ENCODE measurements at regions not wholly inside any gene's neighbourhood (a gene's known extent, or its start where the extent isn't known, plus 50 kb on each side); places are given as distances from the start of the nearest gene placed in this dataset.

GRCh38 chr22:27627901-27628300 is 173.7 kb downstream of the MN1 start:
- H3K27me3 ChIP-seq (ENCODE audit: insufficient read depth, low read length): no peaks in the 10 kb centered on the region
- WGBS (ENCODE audit: extremely low coverage, insufficient read length, low lambda C conversion rate): no CpG with 5 or more reads among the region's 6 CpGs
- Mint-ChIP-seq H3K4me1 (peaks cover 18 to 38% of the 10 kb centered on the region in 2 experiments), H3K4me3 (no peak overlapping the region), H3K36me3 (ENCODE audit: insufficient read depth in 1 of 3, low read depth in 3 of 3) (peaks cover 0 to 13% (median 0%) of the 10 kb centered on the region in 3 experiments; a peak in 3 of 7 replicates), H3K27me3 (ENCODE audit: low read depth) (peaks cover 2% of the 10 kb centered on the region; the same call in 1 of the 2 replicates), H3K9me3 (peaks cover 13 to 16% of the 10 kb centered on the region in 2 experiments), H3K27ac (no peak overlapping the region)
- no peak overlapping the region for H4K91ac ChIP-seq (ENCODE audit: insufficient read length, low read depth, low read length)
- no peak overlapping the region for H3K23ac ChIP-seq (ENCODE audit: insufficient read length, low read depth, low read length)
- H4K8ac ChIP-seq (replicated peaks; ENCODE audit: insufficient read length, low read depth, low read length): no peak overlapping the region
- H4K5ac ChIP-seq (ENCODE audit: insufficient read length, low read depth, low read length): no peak overlapping the region
- H3K27ac ChIP-seq (ENCODE audit: insufficient read length, low read depth, low read length): no peak overlapping the region
- DNase-seq: no peak
- no peak overlapping the region for H3K4ac ChIP-seq (ENCODE audit: low read depth, low read length)
- no peak overlapping the region for H2BK15ac ChIP-seq (ENCODE audit: low read depth, low read length)
- H3K18ac ChIP-seq (ENCODE audit: insufficient read length, low read depth, low read length): no peak overlapping the region
- no peak overlapping the region for H3K9ac ChIP-seq (ENCODE audit: extremely low read depth, insufficient read length, low read length)
- H2AFZ ChIP-seq (ENCODE audit: low read length): no peak overlapping the region
- no peak overlapping the region for H3K56ac ChIP-seq (ENCODE audit: insufficient read length, low read depth, low read length)
- H3K79me1 ChIP-seq (ENCODE audit: insufficient read depth, low read depth, low read length, poor library complexity, severe bottlenecking): no peaks in the 10 kb centered on the region
- H3K4me2 ChIP-seq (ENCODE audit: insufficient read depth, insufficient read length, low read length): no peak overlapping the region
- no peaks in the 10 kb centered on the region for H4K20me1 ChIP-seq (ENCODE audit: control insufficient read depth, insufficient read depth, insufficient read length)
- no peaks in the 10 kb centered on the region for H3K23me2 ChIP-seq (ENCODE audit: insufficient read length, low read depth, low read length, poor library complexity, severe bottlenecking)
- H2AK5ac ChIP-seq (ENCODE audit: insufficient read length, low read length): no peak overlapping the region
- H3K14ac ChIP-seq (ENCODE audit: insufficient read depth, low read length): no peak overlapping the region
- no peak for TF ChIP-seq CTCF (conservative IDR thresholded peaks at IDR 0.05)
- H3T11ph ChIP-seq (ENCODE audit: low read length): no peak overlapping the region
- no peak overlapping the region for H2BK12ac ChIP-seq (ENCODE audit: insufficient read length, low read depth, low read length)
- H3K4me1 ChIP-seq (ENCODE audit: insufficient read depth, low read length): peaks cover 6% of the 10 kb centered on the region; the same call in 1 of the 2 replicates
- H2BK20ac ChIP-seq (ENCODE audit: low read depth, low read length, poor library complexity, severe bottlenecking): no peak overlapping the region
- H2BK5ac ChIP-seq (ENCODE audit: insufficient read length, low read length): no peak overlapping the region
- H3K79me2 ChIP-seq (ENCODE audit: insufficient read depth, low read length): no peaks in the 10 kb centered on the region
- H2BK120ac ChIP-seq (ENCODE audit: low read depth, low read length, poor library complexity, severe bottlenecking): no peak overlapping the region
- no peaks in the 10 kb centered on the region for H3K9me3 ChIP-seq (ENCODE audit: control insufficient read depth, low read depth, low read length)
